HG03439 (cell line): ENCODE measurements at regions not wholly inside any gene's neighbourhood (a gene's known extent, or its start where the extent isn't known, plus 50 kb on each side); places are given as distances from the start of the nearest gene placed in this dataset.
"Not testable (repeated sequence)": the region's sequence is repeated elsewhere in the genome, so short reads cannot be mapped to it uniquely, and the experiment has no call there.

Experiments
- ATAC-seq: cut with Tn5 transposase; IDR thresholded peaks from one replicate; pipeline ENCODE4 v1.9.1; 2021; ENCODE audit warnings: mild to moderate bottlenecking, moderate library complexity; ENCODE audit not compliant: unreplicated experiment

DNA sequence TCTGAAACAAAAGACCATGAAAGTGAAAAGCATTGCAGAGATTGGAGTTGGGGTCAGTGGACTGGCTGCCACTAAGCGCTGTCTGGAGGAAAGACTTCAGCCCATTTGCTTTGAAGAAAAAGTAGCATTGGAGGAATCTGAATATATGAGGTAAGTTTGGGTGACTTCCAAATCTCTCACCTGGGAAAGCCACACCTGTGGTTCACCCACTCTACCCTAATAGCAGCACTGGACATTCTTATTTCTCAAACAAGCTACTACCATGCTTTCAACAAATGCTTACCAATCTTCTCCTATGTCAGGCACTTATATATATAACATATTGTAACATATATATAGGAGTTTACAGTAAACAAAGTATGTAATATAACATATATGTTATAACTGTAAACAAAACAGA, 76.0 kb upstream of the POGK start:
- no peak for ATAC-seq

- no peak for ATAC-seq
These were observed 72.3 kb upstream of the POGK start for GRCh38 chr1:166766942-166767341.

DNA sequence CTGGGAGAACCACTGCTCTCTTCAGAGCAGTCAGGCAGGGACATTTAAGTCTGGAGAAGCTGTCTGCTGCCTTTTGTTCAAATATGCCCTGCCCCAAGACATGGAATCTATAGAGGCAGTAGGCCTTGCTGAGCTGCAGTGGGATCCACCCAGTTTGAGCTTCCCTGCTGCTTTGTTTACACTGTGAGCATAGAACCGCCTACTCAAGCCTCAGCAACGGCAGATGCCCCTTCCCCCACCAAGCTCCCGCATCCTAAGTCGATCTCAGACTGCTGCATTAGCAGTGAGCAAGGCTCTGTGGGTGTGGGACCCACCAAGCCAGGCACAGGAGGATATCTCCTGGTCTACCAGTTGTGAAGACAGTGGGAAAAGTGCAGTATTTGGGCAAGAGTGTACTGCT, 54.6 kb upstream of the POGK start:
- not testable (repeated sequence) for ATAC-seq

DNA sequence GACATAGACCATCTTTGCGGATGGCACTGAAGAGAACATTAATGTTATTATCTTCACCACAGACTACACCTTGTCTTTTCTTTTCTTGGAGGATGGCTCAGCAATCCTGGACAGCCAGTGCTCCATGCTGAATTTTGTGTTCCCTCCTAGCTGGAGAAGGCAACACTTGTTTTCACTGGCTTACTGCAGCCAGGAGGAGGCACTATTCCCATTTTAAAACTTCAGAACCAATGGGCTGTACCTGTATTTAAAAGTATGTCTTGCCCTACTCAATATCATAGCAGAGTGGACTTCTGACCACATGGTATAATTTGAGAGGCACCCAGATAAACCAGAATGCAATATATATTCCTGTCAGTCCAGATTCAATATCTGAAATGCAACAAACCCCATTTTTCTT, 53.3 kb upstream of the POGK start:
- ATAC-seq = no peak

DNA sequence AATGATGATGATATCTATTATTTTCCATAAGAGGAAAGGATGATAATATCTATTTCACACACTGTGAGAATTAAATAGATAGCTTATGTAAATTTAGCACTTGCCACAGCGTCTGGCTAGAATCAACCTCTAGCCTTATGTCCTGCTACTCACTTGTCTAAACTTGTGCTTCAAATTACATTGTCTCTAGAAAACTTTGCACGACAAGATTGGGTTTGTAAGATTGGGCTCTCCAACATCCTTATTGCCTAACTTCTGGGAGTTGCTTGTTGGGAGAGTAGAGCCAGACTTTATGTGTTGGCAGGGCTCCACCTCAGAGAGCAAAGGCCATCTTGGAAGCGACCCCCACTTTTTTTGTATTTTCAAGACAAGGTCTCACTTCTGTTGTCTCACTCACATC, 50.0 kb upstream of the POGK start:
- no peak for ATAC-seq
